Stomach (tissue), 4 donors: ENCODE measurements at regions not wholly inside any gene's neighbourhood (a gene's known extent, or its start where the extent isn't known, plus 50 kb on each side); places are given as distances from the start of the nearest gene placed in this dataset.

ENCODE experiments used
- EP300 ChIP-seq: sonication (generic); formaldehyde crosslinking; IDR thresholded peaks from one replicate; pipeline ENCODE4 v1.6.1; 2017; ENCODE audit warnings: antibody characterized with exemption
- POLR2A ChIP-seq, 4 donors: fragments of 450-650 bp; IDR thresholded peaks; one replicate each; pipeline ENCODE4 v1.6.1; 2016; ENCODE audit warnings: antibody characterized with exemption in 4 of 4, control low read depth in 2 of 4, mild to moderate bottlenecking in 1 of 4, moderate library complexity in 1 of 4
- POLR2AphosphoS5 ChIP-seq, 3 donors: sonication (generic); formaldehyde crosslinking; IDR thresholded peaks; one replicate each; pipeline ENCODE4 v1.6.1; 2016; ENCODE audit warnings: antibody characterized with exemption in 3 of 3
- TF ChIP-seq, protein P1 (sequence below), 7 experiments: fragments of 450-650 bp in 4 of 7; fragments of 200-600 bp in 3 of 7; sonication (generic) in 3 of 7; IDR thresholded peaks; one replicate each; pipeline ENCODE4 v1.5.1; 2016 to 2019; ENCODE audit warnings: antibody characterized with exemption in 7 of 7, control low read depth in 2 of 7, mild to moderate bottlenecking in 1 of 7

DNA sequence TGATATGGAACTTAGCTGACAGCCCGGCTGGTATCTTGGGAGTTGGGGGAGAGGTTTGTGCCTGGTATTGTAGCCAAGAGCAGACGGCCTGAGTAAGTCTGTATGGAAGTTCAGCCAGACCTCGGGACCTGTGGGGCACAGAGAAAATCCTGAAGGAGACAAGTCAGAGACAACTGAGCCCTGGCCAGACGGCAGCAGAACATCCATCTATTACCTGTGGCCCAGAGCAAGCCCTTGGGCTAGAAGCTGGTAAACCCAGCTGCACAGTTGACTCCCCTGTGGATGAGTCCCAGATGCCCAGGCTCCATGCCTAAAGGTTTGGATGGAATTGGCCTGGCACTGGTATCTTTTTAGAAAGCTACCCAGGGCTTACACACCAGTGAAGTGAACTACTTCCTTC lies 70.4 kb upstream of the DLG1 start:
- TF ChIP-seq, protein P1, sequence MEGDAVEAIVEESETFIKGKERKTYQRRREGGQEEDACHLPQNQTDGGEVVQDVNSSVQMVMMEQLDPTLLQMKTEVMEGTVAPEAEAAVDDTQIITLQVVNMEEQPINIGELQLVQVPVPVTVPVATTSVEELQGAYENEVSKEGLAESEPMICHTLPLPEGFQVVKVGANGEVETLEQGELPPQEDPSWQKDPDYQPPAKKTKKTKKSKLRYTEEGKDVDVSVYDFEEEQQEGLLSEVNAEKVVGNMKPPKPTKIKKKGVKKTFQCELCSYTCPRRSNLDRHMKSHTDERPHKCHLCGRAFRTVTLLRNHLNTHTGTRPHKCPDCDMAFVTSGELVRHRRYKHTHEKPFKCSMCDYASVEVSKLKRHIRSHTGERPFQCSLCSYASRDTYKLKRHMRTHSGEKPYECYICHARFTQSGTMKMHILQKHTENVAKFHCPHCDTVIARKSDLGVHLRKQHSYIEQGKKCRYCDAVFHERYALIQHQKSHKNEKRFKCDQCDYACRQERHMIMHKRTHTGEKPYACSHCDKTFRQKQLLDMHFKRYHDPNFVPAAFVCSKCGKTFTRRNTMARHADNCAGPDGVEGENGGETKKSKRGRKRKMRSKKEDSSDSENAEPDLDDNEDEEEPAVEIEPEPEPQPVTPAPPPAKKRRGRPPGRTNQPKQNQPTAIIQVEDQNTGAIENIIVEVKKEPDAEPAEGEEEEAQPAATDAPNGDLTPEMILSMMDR (IDR thresholded peaks at IDR 0.05) = no peak
- TF ChIP-seq POLR2A (IDR thresholded peaks at IDR 0.05) (no peak), EP300 (no peak), POLR2AphosphoS5 (IDR thresholded peaks at IDR 0.05) (no peak)
